ENCODE measurements at regions not wholly inside any gene's neighbourhood (a gene's known extent, or its start where the extent isn't known, plus 50 kb on each side); places are given as distances from the start of the nearest gene placed in this dataset.

GRCh38 chr4:63787326-63787725 is 621.9 kb downstream of the TECRL start:
- no peak for TF ChIP-seq USF2 (IDR thresholded peaks at IDR 0.05; ENCODE audit: low read depth, low read length)
- TF ChIP-seq USF2 (CRISPR knock-in tag; IDR thresholded peaks at IDR 0.05; ENCODE audit: borderline replicate concordance), result no peak
- TF ChIP-seq ZNF569 (CRISPR knock-in tag; IDR thresholded peaks at IDR 0.05; ENCODE audit: borderline replicate concordance), result no peak
- no peak for TF ChIP-seq GTF2F1 (IDR thresholded peaks at IDR 0.05; ENCODE audit: low read length)

Measured in HepG2 (cell line).